ENCODE measurements at regions not wholly inside any gene's neighbourhood (a gene's known extent, or its start where the extent isn't known, plus 50 kb on each side); places are given as distances from the start of the nearest gene placed in this dataset.

DNA sequence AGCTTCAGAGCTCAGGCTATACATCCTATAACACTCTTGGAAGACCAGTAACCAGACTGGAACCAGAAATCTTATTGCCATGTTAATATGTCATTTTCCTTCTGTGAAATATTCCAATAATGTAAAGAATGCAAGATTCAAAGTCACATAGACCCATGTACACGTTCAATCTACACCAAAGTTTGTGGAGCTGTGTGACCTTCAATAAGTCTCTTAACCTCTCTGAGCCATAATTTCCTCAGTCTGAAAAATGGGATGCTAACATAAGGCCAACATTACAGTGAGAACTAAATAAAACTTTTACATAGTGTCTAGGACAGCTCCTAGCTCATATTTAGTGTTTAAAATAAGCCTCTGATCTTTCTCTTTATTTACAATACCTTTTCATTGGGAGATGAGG lies 70.4 kb downstream of the ARRDC3 start:
- no peak overlapping the region for H4K8ac ChIP-seq (ENCODE audit: extremely low read depth, insufficient read depth, low read length)
- H2AK5ac ChIP-seq (ENCODE audit: low read depth, low read length) = no peak overlapping the region
- no peak overlapping the region for H2BK12ac ChIP-seq (ENCODE audit: low read depth, low read length)
- H3K4me3 ChIP-seq (ENCODE audit: extremely low read depth in 1 of 4, insufficient read depth in 2 of 4, low read depth in 3 of 4, low read length in 4 of 4) = no peak overlapping the region
- POLR2A ChIA-PET (ENCODE audit: partially characterized antibody) = no interaction called here
- no peak overlapping the region for H3K56ac ChIP-seq (replicated peaks; ENCODE audit: insufficient read length, low read depth, low read length)
- no peak overlapping the region for H3K18ac ChIP-seq (ENCODE audit: extremely low read depth, low read length)
- no peaks in the 10 kb centered on the region for H3K9me3 ChIP-seq (ENCODE audit: insufficient read depth in 2 of 2, low read depth in 1 of 2, low read length in 1 of 2)
- H3K4me2 ChIP-seq (ENCODE audit: insufficient read depth in 1 of 2, low read depth in 2 of 2, low read length in 2 of 2) = no peak overlapping the region
- no peak overlapping the region for H3K23ac ChIP-seq (ENCODE audit: insufficient read length)
- H2BK5ac ChIP-seq (ENCODE audit: low read depth, low read length) = no peak overlapping the region
- no peak overlapping the region for H3K27ac ChIP-seq (ENCODE audit: low read depth, low read length)
- no peaks in the 10 kb centered on the region for H3K79me2 ChIP-seq (ENCODE audit: control insufficient read depth in 1 of 2, insufficient read depth in 2 of 2, low read length in 2 of 2)
- TF ChIP-seq HDAC6 (IDR thresholded peaks at IDR 0.05; ENCODE audit: low read depth, low read length) = no peak
- TF ChIP-seq RBBP5 (IDR thresholded peaks at IDR 0.05; ENCODE audit: borderline replicate concordance, low read depth, low read length) = no peak
- peak; percentile 43; the same call in 1 of the 2 replicates for TF ChIP-seq KDM1A (IDR thresholded peaks at IDR 0.05; ENCODE audit: borderline replicate concordance, low read length)
- H2AFZ ChIP-seq (ENCODE audit: low read length) = no peak overlapping the region
- H4K5ac ChIP-seq (ENCODE audit: insufficient read length, low read depth, low read length) = no peak overlapping the region
- FAIRE-seq (no peak), DNase-seq (ENCODE audit: low read depth in 1 of 2, low spot score in 2 of 2) (no peak)
- H3K23me2 ChIP-seq (ENCODE audit: low read depth, low read length) = no peaks in the 10 kb centered on the region; the same call in 1 of the 2 replicates
- no peaks in the 10 kb centered on the region for H3K79me1 ChIP-seq (ENCODE audit: low read depth, low read length)
- H2BK15ac ChIP-seq (ENCODE audit: low read length) = no peak overlapping the region
- CTCF ChIA-PET (ENCODE audit: partially characterized antibody) = interaction anchor here (0.7 to 9.4 kb wide), 4 partner anchors 10 to 68 kb away, joined by 4 to 59 read pairs (median 6); no protein-coding TSS in a partner anchor
- H3K27me3 ChIP-seq (replicated peaks in 1 of 4; ENCODE audit: control insufficient read depth in 3 of 4, extremely low read depth in 1 of 4, insufficient read depth in 3 of 4, low read length in 3 of 4) = no peaks in the 10 kb centered on the region
- peaks cover 0 to 8% (median 0%) of the 10 kb centered on the region in 4 experiments; a peak in 1 of 7 replicates for H3K4me1 ChIP-seq (replicated peaks in 1 of 4; ENCODE audit: control insufficient read depth in 3 of 4, insufficient read depth in 4 of 4, low read length in 3 of 4)
- no peak overlapping the region for H3K4ac ChIP-seq (replicated peaks; ENCODE audit: insufficient read length, low read depth, low read length)
- no peak overlapping the region for H4K91ac ChIP-seq (replicated peaks; ENCODE audit: insufficient read length, low read length)
- no peaks in the 10 kb centered on the region for H3K36me3 ChIP-seq (ENCODE audit: control insufficient read depth in 2 of 4, insufficient read depth in 4 of 4, low read length in 3 of 4)
- no peak overlapping the region for H2BK120ac ChIP-seq (replicated peaks; ENCODE audit: low read depth, low read length)
- WGBS, 2 experiments (ENCODE audit: extremely low coverage in 1 of 2, insufficient coverage in 1 of 2, insufficient read length in 1 of 2, insufficient replicate concordance in 2 of 2, low coverage in 1 of 2, low lambda C conversion rate in 2 of 2, missing lambda C conversion rate in 1 of 2) = 72% methylated on average over 1 of the region's 1 CpG; no CpG with 5 or more reads in 1 of the 2 experiments
- H4K20me1 ChIP-seq (replicated peaks in 1 of 2; ENCODE audit: control insufficient read depth in 1 of 2, insufficient read depth in 2 of 2, low read length in 2 of 2) = no peaks in the 10 kb centered on the region
- no peak overlapping the region for H3K9ac ChIP-seq (replicated peaks in 1 of 4; ENCODE audit: extremely low read depth in 1 of 4, low read depth in 3 of 4, low read length in 3 of 4)
- H2BK20ac ChIP-seq (ENCODE audit: low read length) = no peak overlapping the region
- H3K14ac ChIP-seq (ENCODE audit: insufficient read length) = no peak overlapping the region

Measured in H1 (cell line).